ENCODE measurements at regions not wholly inside any gene's neighbourhood (a gene's known extent, or its start where the extent isn't known, plus 50 kb on each side); places are given as distances from the start of the nearest gene placed in this dataset.
A peak's percentile ranks its signal among the peaks of the same experiment; 100 is the strongest.

GRCh38 chr4:186946136-186946535 is 222.5 kb upstream of the FAT1 start:
- peaks cover 5% of the 10 kb centered on the region; the same call in 1 of the 2 replicates for H3K27me3 Mint-ChIP-seq (ENCODE audit: insufficient read depth)
- peaks cover 44% of the 10 kb centered on the region for H3K4me1 Mint-ChIP-seq (ENCODE audit: low read depth)
- H3K9me3 Mint-ChIP-seq = no peaks in the 10 kb centered on the region
- TF ChIP-seq CTCF (IDR thresholded peaks at IDR 0.05) = no peak
- H3K27ac Mint-ChIP-seq = no peak overlapping the region
- H3K4me3 Mint-ChIP-seq = no peak overlapping the region
- no peaks in the 10 kb centered on the region for H3K36me3 Mint-ChIP-seq (ENCODE audit: low read depth)
- DNase-seq = no peak

- Mint-ChIP-seq H3K4me3 (no peak overlapping the region), H3K9me3 (no peaks in the 10 kb centered on the region), H3K4me1 (ENCODE audit: low read depth) (peaks cover 44% of the 10 kb centered on the region), H3K27ac (no peak overlapping the region), H3K36me3 (ENCODE audit: low read depth) (no peaks in the 10 kb centered on the region), H3K27me3 (ENCODE audit: insufficient read depth) (peaks cover 5% of the 10 kb centered on the region; the same call in 1 of the 2 replicates)
- TF ChIP-seq CTCF (IDR thresholded peaks at IDR 0.05) = peak; percentile 54
- DNase-seq = no peak
These were observed 223.1 kb upstream of the FAT1 start for GRCh38 chr4:186946682-186947294.

- H3K27me3 Mint-ChIP-seq (ENCODE audit: insufficient read depth) = peaks cover 6% of the 10 kb centered on the region
- H3K27ac Mint-ChIP-seq = peak overlapping the region; percentile 81
- peak; percentile 67 for DNase-seq
- H3K4me1 Mint-ChIP-seq (ENCODE audit: low read depth) = peaks cover 33% of the 10 kb centered on the region
- H3K4me3 Mint-ChIP-seq = peak overlapping the region; percentile 78
- H3K9me3 Mint-ChIP-seq = no peaks in the 10 kb centered on the region
- TF ChIP-seq CTCF (IDR thresholded peaks at IDR 0.05) = peak; percentile 75
- H3K36me3 Mint-ChIP-seq (ENCODE audit: low read depth) = no peaks in the 10 kb centered on the region
These were observed 224.9 kb upstream of the FAT1 start for GRCh38 chr4:186948361-186949242.

- no peak for TF ChIP-seq CTCF (IDR thresholded peaks at IDR 0.05)
- no peak overlapping the region for H3K27ac Mint-ChIP-seq
- no peaks in the 10 kb centered on the region for H3K9me3 Mint-ChIP-seq
- peaks cover 38% of the 10 kb centered on the region for H3K4me1 Mint-ChIP-seq (ENCODE audit: low read depth)
- H3K4me3 Mint-ChIP-seq = no peak overlapping the region
- H3K36me3 Mint-ChIP-seq (ENCODE audit: low read depth) = no peaks in the 10 kb centered on the region
- DNase-seq = no peak
- H3K27me3 Mint-ChIP-seq (ENCODE audit: insufficient read depth) = peaks cover 7% of the 10 kb centered on the region
These were observed 226.2 kb upstream of the FAT1 start for GRCh38 chr4:186949847-186950246.

GRCh38 chr4:186952709-186953108 is 229.1 kb upstream of the FAT1 start:
- no peak for TF ChIP-seq CTCF (IDR thresholded peaks at IDR 0.05)
- Mint-ChIP-seq H3K27ac (no peak overlapping the region), H3K4me1 (ENCODE audit: low read depth) (peaks cover 26% of the 10 kb centered on the region), H3K4me3 (no peak overlapping the region), H3K9me3 (no peaks in the 10 kb centered on the region), H3K27me3 (ENCODE audit: insufficient read depth) (peaks cover 4% of the 10 kb centered on the region), H3K36me3 (ENCODE audit: low read depth) (no peaks in the 10 kb centered on the region)
- no peak for DNase-seq

Measured in HFFc6 (cell line).